ENCODE measurements at regions not wholly inside any gene's neighbourhood (a gene's known extent, or its start where the extent isn't known, plus 50 kb on each side); places are given as distances from the start of the nearest gene placed in this dataset.

DNA sequence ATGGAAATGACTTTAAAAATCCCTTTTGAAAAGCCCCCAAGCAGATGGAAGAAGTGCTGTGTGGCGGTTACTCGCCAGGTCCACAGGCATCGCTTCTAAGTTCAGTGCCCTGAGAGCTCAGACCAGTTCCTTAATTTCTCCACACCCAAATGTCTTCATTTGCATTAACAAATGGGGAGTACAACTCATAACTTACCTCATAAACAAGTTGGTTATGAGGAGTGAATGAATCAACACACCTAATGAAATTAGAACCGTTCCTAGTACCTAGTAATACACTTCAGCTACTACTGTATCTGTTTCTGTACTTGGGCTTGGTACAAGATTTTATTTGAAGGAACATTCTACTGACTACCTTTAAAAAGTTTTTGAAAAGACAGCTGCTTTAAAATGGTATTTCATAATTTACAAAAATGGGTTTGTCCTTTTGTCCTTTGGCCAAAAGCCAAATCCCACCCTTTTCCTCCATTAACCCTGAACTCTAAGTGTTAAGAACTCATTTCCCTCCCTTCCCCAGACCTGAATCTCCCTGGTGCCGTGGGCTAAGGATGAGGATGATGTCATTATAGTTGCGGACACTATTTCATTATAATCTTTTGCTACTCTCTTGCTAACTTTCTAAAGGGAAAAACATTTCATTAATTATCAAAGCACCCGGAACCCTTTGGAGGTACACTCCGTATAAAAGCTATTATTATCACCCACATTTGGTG is 221.5 kb upstream of the CELF2 start:
- no peaks in the 10 kb centered on the region for H3K27me3 ChIP-seq (replicated peaks; ENCODE audit: insufficient read depth)
- no peaks in the 10 kb centered on the region for H3K9me2 ChIP-seq (ENCODE audit: insufficient read depth)
- WGBS, 2 experiments (ENCODE audit: low coverage in 1 of 2, low lambda C conversion rate in 2 of 2, missing lambda C conversion rate in 2 of 2), result 41 to 42% methylated on average over 8 of the region's 8 CpGs
- H3F3A ChIP-seq (ENCODE audit: insufficient read depth), result peaks cover 38% of the 10 kb centered on the region
- peaks cover 46% of the 10 kb centered on the region for H3K4me1 ChIP-seq (ENCODE audit: insufficient read depth)
- TF ChIP-seq EZH2phosphoT487 (IDR thresholded peaks at IDR 0.05; ENCODE audit: insufficient read depth, low read depth) (no peak), EZH2 (IDR thresholded peaks at IDR 0.05; ENCODE audit: insufficient read depth, poor library complexity, severe bottlenecking) (no peak)
- H2AFZ ChIP-seq, result peak overlapping the region; percentile 92
- peak overlapping the region; percentile 35 for H3K4me3 ChIP-seq
- no peaks in the 10 kb centered on the region for H3K79me2 ChIP-seq (ENCODE audit: insufficient read depth)
- peak overlapping the region; percentile 72 for H3K9ac ChIP-seq
- peak; percentile 70 for DNase-seq
- H3K36me3 ChIP-seq (ENCODE audit: low read depth), result no peaks in the 10 kb centered on the region
- H3K9me3 ChIP-seq (ENCODE audit: low read depth), result no peaks in the 10 kb centered on the region
- no peaks in the 10 kb centered on the region for H4K20me1 ChIP-seq (ENCODE audit: insufficient read depth)
- H3K4me2 ChIP-seq (ENCODE audit: unreplicated experiment), result peak overlapping the region; percentile 70
- in situ Hi-C loops (cut with MboI), result no loop called here
- H3K27ac ChIP-seq, result peak overlapping the region; percentile 71

DNA sequence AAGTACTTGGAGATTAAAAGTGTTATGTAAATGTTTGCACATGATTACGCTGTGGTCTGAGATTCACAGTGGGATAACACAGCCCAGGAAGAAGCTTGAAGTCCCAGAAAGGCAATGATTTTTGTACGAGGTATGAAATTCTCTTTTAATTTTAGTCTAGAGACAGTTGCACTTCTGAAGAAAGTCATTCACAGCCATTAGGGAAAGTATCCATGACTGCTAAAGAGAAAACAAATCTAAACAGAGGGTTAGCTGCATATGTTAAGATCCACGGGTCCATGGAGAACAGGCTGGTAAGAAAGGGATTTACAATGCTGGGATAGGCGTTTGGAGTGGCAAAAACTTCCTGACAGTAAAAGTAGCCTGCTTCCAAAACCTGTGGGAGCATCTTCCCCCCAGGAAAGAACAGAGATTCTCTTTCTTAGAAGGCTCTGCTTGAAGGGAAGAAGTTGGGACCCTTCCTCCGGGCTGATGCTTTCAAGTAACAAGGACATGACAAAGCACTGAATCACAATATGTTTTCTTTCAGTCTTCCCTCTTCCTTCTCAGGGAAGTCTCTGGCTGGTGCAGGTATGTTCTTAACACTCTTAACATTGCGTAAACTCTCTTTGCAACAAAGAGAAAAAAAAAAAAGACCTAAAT is 220.8 kb upstream of the CELF2 start:
- H3K9ac ChIP-seq, result peak overlapping the region; percentile 72
- no peaks in the 10 kb centered on the region for H3K36me3 ChIP-seq (ENCODE audit: low read depth)
- 5 to 6% methylated on average over 6 of the region's 6 CpGs for WGBS, 2 experiments (ENCODE audit: low coverage in 1 of 2, low lambda C conversion rate in 2 of 2, missing lambda C conversion rate in 2 of 2)
- H2AFZ ChIP-seq, result peak overlapping the region; percentile 92
- TF ChIP-seq EZH2 (IDR thresholded peaks at IDR 0.05; ENCODE audit: insufficient read depth, poor library complexity, severe bottlenecking) (no peak), EZH2phosphoT487 (IDR thresholded peaks at IDR 0.05; ENCODE audit: insufficient read depth, low read depth) (no peak)
- no peaks in the 10 kb centered on the region for H4K20me1 ChIP-seq (ENCODE audit: insufficient read depth)
- H3F3A ChIP-seq (ENCODE audit: insufficient read depth), result peaks cover 38% of the 10 kb centered on the region
- in situ Hi-C loops (cut with MboI), result no loop called here
- peak; percentile 65 for DNase-seq
- H3K27me3 ChIP-seq (replicated peaks; ENCODE audit: insufficient read depth), result no peaks in the 10 kb centered on the region
- no peaks in the 10 kb centered on the region for H3K9me2 ChIP-seq (ENCODE audit: insufficient read depth)
- H3K4me2 ChIP-seq (ENCODE audit: unreplicated experiment), result peak overlapping the region; percentile 70
- H3K27ac ChIP-seq, result peak overlapping the region; percentile 71
- H3K4me3 ChIP-seq, result peak overlapping the region; percentile 35
- peaks cover 42% of the 10 kb centered on the region for H3K4me1 ChIP-seq (ENCODE audit: insufficient read depth)
- no peaks in the 10 kb centered on the region for H3K9me3 ChIP-seq (ENCODE audit: low read depth)
- H3K79me2 ChIP-seq (ENCODE audit: insufficient read depth), result no peaks in the 10 kb centered on the region

GRCh38 chr10:10797513-10797912 is 220.2 kb upstream of the CELF2 start:
- H3K4me1 ChIP-seq (ENCODE audit: insufficient read depth), result peaks cover 37% of the 10 kb centered on the region
- peak overlapping the region; percentile 92 for H2AFZ ChIP-seq
- peaks cover 33% of the 10 kb centered on the region for H3F3A ChIP-seq (ENCODE audit: insufficient read depth)
- H3K27ac ChIP-seq, result peak overlapping the region; percentile 71
- peak; percentile 47 for DNase-seq
- no peaks in the 10 kb centered on the region for H3K36me3 ChIP-seq (ENCODE audit: low read depth)
- peak overlapping the region; percentile 35 for H3K4me3 ChIP-seq
- in situ Hi-C loops (cut with MboI), result no loop called here
- no peaks in the 10 kb centered on the region for H3K9me3 ChIP-seq (ENCODE audit: low read depth)
- H3K9me2 ChIP-seq (ENCODE audit: insufficient read depth), result no peaks in the 10 kb centered on the region
- peak overlapping the region; percentile 70 for H3K4me2 ChIP-seq (ENCODE audit: unreplicated experiment)
- WGBS, 2 experiments (ENCODE audit: low coverage in 1 of 2, low lambda C conversion rate in 2 of 2, missing lambda C conversion rate in 2 of 2), result 7 to 12% methylated on average over 8 of the region's 8 CpGs
- no peaks in the 10 kb centered on the region for H3K79me2 ChIP-seq (ENCODE audit: insufficient read depth)
- H3K27me3 ChIP-seq (replicated peaks; ENCODE audit: insufficient read depth), result no peaks in the 10 kb centered on the region
- H4K20me1 ChIP-seq (ENCODE audit: insufficient read depth), result no peaks in the 10 kb centered on the region
- H3K9ac ChIP-seq, result peak overlapping the region; percentile 72
- TF ChIP-seq EZH2phosphoT487 (IDR thresholded peaks at IDR 0.05; ENCODE audit: insufficient read depth, low read depth), result no peak
- TF ChIP-seq EZH2 (IDR thresholded peaks at IDR 0.05; ENCODE audit: insufficient read depth, poor library complexity, severe bottlenecking), result no peak

- 11 to 15% methylated on average over 20 of the region's 20 CpGs for WGBS, 2 experiments (ENCODE audit: low coverage in 1 of 2, low lambda C conversion rate in 2 of 2, missing lambda C conversion rate in 2 of 2)
- H3K9ac ChIP-seq, result peak overlapping the region; percentile 72
Measured at GRCh38 chr10:10798102-10798863, 219.4 kb upstream of the CELF2 start.

More at GRCh38 chr10:10798102-10798863, 219.4 kb upstream of the CELF2 start:
- peak; percentile 53 for DNase-seq
- Histone ChIP-seq H3K4me3 (peak overlapping the region; percentile 35), H3K36me3 (ENCODE audit: low read depth) (no peaks in the 10 kb centered on the region), H3K27me3 (replicated peaks; ENCODE audit: insufficient read depth) (no peaks in the 10 kb centered on the region), H3K4me2 (ENCODE audit: unreplicated experiment) (peak overlapping the region; percentile 70), H3F3A (ENCODE audit: insufficient read depth) (peaks cover 30% of the 10 kb centered on the region), H3K4me1 (ENCODE audit: insufficient read depth) (peaks cover 37% of the 10 kb centered on the region), H3K9me2 (ENCODE audit: insufficient read depth) (no peaks in the 10 kb centered on the region), H4K20me1 (ENCODE audit: insufficient read depth) (no peaks in the 10 kb centered on the region), H3K9me3 (ENCODE audit: low read depth) (no peaks in the 10 kb centered on the region), H2AFZ (peak overlapping the region; percentile 92), H3K27ac (peak overlapping the region; percentile 71), H3K79me2 (ENCODE audit: insufficient read depth) (no peaks in the 10 kb centered on the region)
- in situ Hi-C loops (cut with MboI), result no loop called here
- no peak for TF ChIP-seq EZH2phosphoT487 (IDR thresholded peaks at IDR 0.05; ENCODE audit: insufficient read depth, low read depth)
- TF ChIP-seq EZH2 (IDR thresholded peaks at IDR 0.05; ENCODE audit: insufficient read depth, poor library complexity, severe bottlenecking), result no peak
